NCI-H82 treated with DMSO at 0.1 percent for 48 hours (cell line): ENCODE measurements at regions not wholly inside any gene's neighbourhood (a gene's known extent, or its start where the extent isn't known, plus 50 kb on each side); places are given as distances from the start of the nearest gene placed in this dataset.

Experiments used
- DNase-seq: peaks from one replicate; lab custom pipeline; 2025; ENCODE audit not compliant: unreplicated experiment; lab: John Stamatoyannopoulos, UW

GRCh38 chr9:91122755-91123154, 239.0 kb downstream of the AUH start:
- no peak for DNase-seq

- DNase-seq, result no peak
Measured at GRCh38 chr9:91126761-91127445, 234.8 kb downstream of the AUH start.

GRCh38 chr9:91127653-91128052, 234.1 kb downstream of the AUH start:
- no peak for DNase-seq

- no peak for DNase-seq
Measured at GRCh38 chr9:91130796-91131318, 230.9 kb downstream of the AUH start.

GRCh38 chr9:91131433-91131839, 230.3 kb downstream of the AUH start:
- DNase-seq, result no peak

GRCh38 chr9:91132576-91133073, 229.1 kb downstream of the AUH start:
- DNase-seq, result no peak

- DNase-seq, result no peak
Measured at GRCh38 chr9:91134608-91135007, 227.1 kb downstream of the AUH start.

- DNase-seq, result no peak
Measured at GRCh38 chr9:91137391-91137790, 224.3 kb downstream of the AUH start.

- DNase-seq, result no peak
Measured at GRCh38 chr9:91138760-91139159, 223.0 kb downstream of the AUH start.

GRCh38 chr9:91141407-91141965, 220.2 kb downstream of the AUH start:
- DNase-seq, result no peak

- DNase-seq, result no peak
Measured at GRCh38 chr9:91143162-91143561, 218.6 kb downstream of the AUH start.

GRCh38 chr9:91143642-91144041, 218.1 kb downstream of the AUH start:
- DNase-seq, result no peak

GRCh38 chr9:91144769-91145168, 216.9 kb downstream of the AUH start:
- no peak for DNase-seq

GRCh38 chr9:91145496-91145895, 216.2 kb downstream of the AUH start:
- no peak for DNase-seq

GRCh38 chr9:91146391-91147019, 215.2 kb downstream of the AUH start:
- DNase-seq, result no peak

- no peak for DNase-seq
Measured at GRCh38 chr9:91147079-91147708, 214.5 kb downstream of the AUH start.

GRCh38 chr9:91148306-91148705, 213.4 kb downstream of the AUH start:
- no peak for DNase-seq

GRCh38 chr9:91150273-91150997, 211.3 kb downstream of the AUH start:
- DNase-seq, result no peak

- no peak for DNase-seq
Measured at GRCh38 chr9:91150998-91151717, 210.6 kb downstream of the AUH start.

GRCh38 chr9:91151718-91152095, 210.0 kb downstream of the AUH start:
- no peak for DNase-seq
